Activated CD4-positive, alpha-beta T cell treated with anti-CD3 and anti-CD28 coated beads, Interleukin-2, amount 10 ng/mL, durations not matched to agents 7 days and 5 days (primary cell): ENCODE measurements at regions not wholly inside any gene's neighbourhood (a gene's known extent, or its start where the extent isn't known, plus 50 kb on each side); places are given as distances from the start of the nearest gene placed in this dataset.
"Not testable (repeated sequence)": the region's sequence is repeated elsewhere in the genome, so short reads cannot be mapped to it uniquely, and the experiment has no call there.

Source experiments
- CTCF ChIA-PET: fragments of 350-600 bp; sonication (Branson Sonifier 250); formaldehyde crosslinking; loops from one replicate; lab custom pipeline; 2021; ENCODE audit warnings: antibody characterized with exemption; lab: Charles Lee
- POLR2A ChIA-PET: fragments of 350-600 bp; sonication (Branson Sonifier 250); formaldehyde crosslinking; loops from one replicate; lab custom pipeline; 2021; ENCODE audit warnings: antibody characterized with exemption; lab: Charles Lee
- DNase-seq: peaks from one replicate; pipeline ENCODE4 v3.0.0-alpha.2; 2020
- H3K27ac Mint-ChIP-seq: one replicate; pipeline ENCODE4 v1.8.0; 2021; ENCODE audit warnings: mild to moderate bottlenecking, moderate library complexity, mixed read lengths
- H3K27me3 Mint-ChIP-seq: one replicate; pipeline ENCODE4 v1.8.0; 2021; ENCODE audit warnings: mixed read lengths
- H3K36me3 Mint-ChIP-seq: one replicate; pipeline ENCODE4 v1.8.0; 2021; ENCODE audit warnings: low read depth, mixed read lengths
- H3K4me1 Mint-ChIP-seq: one replicate; pipeline ENCODE4 v1.8.0; 2021; ENCODE audit warnings: mixed read lengths
- H3K4me3 Mint-ChIP-seq: one replicate; pipeline ENCODE4 v1.8.0; 2021; ENCODE audit warnings: mild to moderate bottlenecking, moderate library complexity, mixed read lengths
- H3K9me3 Mint-ChIP-seq: one replicate; pipeline ENCODE4 v1.8.0; 2021; ENCODE audit warnings: mixed read lengths

DNA sequence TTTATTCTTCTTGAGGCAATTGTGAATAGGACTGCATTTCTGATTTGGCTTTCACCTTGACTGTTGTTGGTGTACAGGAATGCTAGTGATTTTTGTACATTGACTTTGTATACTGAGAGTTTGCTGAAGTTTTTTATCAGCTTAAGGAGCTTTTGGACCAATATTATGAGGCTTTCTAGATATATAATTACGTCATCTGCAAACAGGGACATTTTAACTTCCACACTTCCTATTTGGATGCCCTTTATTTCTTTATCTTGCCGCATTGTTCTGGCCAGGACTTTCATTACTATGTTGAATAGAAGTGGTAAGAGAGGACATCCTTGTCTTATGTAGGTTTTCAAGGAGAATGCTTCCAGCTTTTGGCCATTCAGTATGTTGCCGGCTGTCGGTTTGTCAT lies 425.4 kb upstream of the CHAC2 start:
- H3K9me3 Mint-ChIP-seq: no peaks in the 10 kb centered on the region
- no peak overlapping the region for H3K4me3 Mint-ChIP-seq
- H3K4me1 Mint-ChIP-seq: no peaks in the 10 kb centered on the region
- no peak overlapping the region for H3K27ac Mint-ChIP-seq
- ChIA-PET CTCF (no interaction called here), POLR2A (no interaction called here)
- DNase-seq: no peak
- no peaks in the 10 kb centered on the region for H3K27me3 Mint-ChIP-seq
- no peaks in the 10 kb centered on the region for H3K36me3 Mint-ChIP-seq

GRCh38 chr2:53334610-53335009 lies 433.0 kb upstream of the CHAC2 start:
- H3K27me3 Mint-ChIP-seq: no peaks in the 10 kb centered on the region
- H3K4me3 Mint-ChIP-seq: no peak overlapping the region
- H3K27ac Mint-ChIP-seq: no peak overlapping the region
- DNase-seq: no peak
- CTCF ChIA-PET: no interaction called here
- POLR2A ChIA-PET: no interaction called here
- no peaks in the 10 kb centered on the region for H3K9me3 Mint-ChIP-seq
- no peaks in the 10 kb centered on the region for H3K4me1 Mint-ChIP-seq
- no peaks in the 10 kb centered on the region for H3K36me3 Mint-ChIP-seq

DNA sequence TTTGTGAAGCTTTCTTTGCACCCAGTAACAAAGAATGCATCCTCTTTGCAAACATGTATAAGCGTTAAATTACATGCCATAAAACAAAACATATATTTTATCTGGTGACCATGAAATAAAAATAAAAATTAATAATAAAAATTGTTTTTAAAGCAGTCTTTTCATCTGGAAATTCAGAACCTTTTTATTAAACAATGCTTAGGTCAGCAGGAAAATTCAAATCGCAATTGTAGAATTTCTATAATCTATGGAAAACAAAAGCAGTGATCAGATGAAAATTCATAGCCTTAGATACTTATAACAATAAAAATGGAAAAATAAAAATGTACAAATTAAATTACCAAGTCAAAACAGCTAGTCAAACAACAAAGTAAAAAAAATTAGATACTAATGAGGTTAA lies 435.9 kb upstream of the CHAC2 start:
- Mint-ChIP-seq H3K27me3 (no peaks in the 10 kb centered on the region), H3K27ac (no peak overlapping the region), H3K36me3 (no peaks in the 10 kb centered on the region), H3K4me3 (no peak overlapping the region), H3K4me1 (no peaks in the 10 kb centered on the region), H3K9me3 (no peaks in the 10 kb centered on the region)
- no peak for DNase-seq
- CTCF ChIA-PET: no interaction called here
- POLR2A ChIA-PET: no interaction called here

GRCh38 chr2:53317861-53318260 lies 449.7 kb upstream of the CHAC2 start:
- no peak overlapping the region for H3K27ac Mint-ChIP-seq
- no peaks in the 10 kb centered on the region for H3K27me3 Mint-ChIP-seq
- no peak overlapping the region for H3K4me3 Mint-ChIP-seq
- POLR2A ChIA-PET: no interaction called here
- DNase-seq: no peak
- no peaks in the 10 kb centered on the region for H3K4me1 Mint-ChIP-seq
- no peaks in the 10 kb centered on the region for H3K36me3 Mint-ChIP-seq
- CTCF ChIA-PET: no interaction called here
- no peaks in the 10 kb centered on the region for H3K9me3 Mint-ChIP-seq

DNA sequence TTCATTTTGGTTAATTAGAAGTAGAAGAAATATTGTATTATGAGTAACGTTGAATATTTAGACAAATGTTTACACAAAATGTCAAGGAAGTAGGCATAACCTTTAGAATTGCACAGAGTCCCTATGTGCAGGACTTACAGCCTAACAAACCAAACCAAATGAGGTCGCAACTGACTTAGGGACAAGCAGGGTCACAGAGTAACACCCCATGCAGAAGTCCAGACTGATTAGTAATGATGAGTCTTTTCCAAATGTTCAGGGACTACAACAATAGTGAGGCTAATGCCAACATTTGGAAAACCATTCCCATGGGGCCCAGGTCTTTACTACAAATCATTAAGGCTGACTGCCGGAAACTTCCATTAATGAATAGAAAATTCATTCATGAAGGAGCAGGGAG lies 452.5 kb upstream of the CHAC2 start:
- POLR2A ChIA-PET: no interaction called here
- no peaks in the 10 kb centered on the region for H3K36me3 Mint-ChIP-seq
- DNase-seq: no peak
- H3K27me3 Mint-ChIP-seq: no peaks in the 10 kb centered on the region
- no peaks in the 10 kb centered on the region for H3K4me1 Mint-ChIP-seq
- H3K27ac Mint-ChIP-seq: no peak overlapping the region
- CTCF ChIA-PET: no interaction called here
- no peak overlapping the region for H3K4me3 Mint-ChIP-seq
- no peaks in the 10 kb centered on the region for H3K9me3 Mint-ChIP-seq

GRCh38 chr2:53314718-53315117 lies 452.9 kb upstream of the CHAC2 start:
- Mint-ChIP-seq H3K4me1 (no peaks in the 10 kb centered on the region), H3K36me3 (no peaks in the 10 kb centered on the region), H3K27ac (no peak overlapping the region), H3K4me3 (no peak overlapping the region), H3K27me3 (no peaks in the 10 kb centered on the region), H3K9me3 (no peaks in the 10 kb centered on the region)
- no peak for DNase-seq
- POLR2A ChIA-PET: no interaction called here
- CTCF ChIA-PET: no interaction called here

DNA sequence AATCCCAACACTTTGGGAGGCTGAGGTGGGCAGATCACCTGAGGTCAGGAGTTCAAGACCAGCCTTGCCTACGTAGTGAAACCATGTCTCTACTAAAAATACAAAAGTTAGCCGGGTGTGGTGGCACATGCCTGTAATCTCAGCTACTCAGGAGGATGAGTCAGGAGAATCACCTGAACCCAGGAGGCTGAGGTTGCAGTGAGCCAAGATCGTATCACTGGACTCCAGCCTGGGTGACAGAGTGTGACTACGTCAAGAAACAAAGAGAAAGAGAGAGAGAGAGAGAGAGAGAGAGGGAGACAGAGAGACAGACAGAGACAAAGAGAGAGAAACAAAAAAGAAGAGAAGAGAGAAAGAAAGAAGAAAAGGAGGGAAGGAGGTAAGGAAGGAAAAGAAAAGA lies 454.0 kb upstream of the CHAC2 start:
- H3K4me1 Mint-ChIP-seq, CTCF ChIA-PET, H3K27me3 Mint-ChIP-seq: not testable (repeated sequence)

DNA sequence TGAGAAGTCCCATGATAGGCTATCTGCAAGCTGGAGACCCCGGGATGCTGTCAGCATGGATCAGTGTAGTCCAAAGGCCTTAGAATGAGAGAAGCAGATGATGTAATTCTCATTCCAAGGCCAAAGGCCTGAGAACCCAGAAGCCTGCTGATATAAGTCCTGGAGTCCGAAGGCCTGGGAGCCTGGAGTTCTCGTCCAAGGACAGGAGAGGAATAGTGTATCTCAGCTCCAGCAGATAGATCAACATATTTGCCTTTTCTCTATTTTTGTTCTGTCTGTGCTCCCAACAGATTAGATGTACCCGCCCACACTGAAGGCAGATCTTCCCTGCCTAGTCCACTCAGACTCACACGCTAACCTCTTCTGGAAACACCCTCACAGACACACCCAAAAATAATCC lies 454.9 kb upstream of the CHAC2 start:
- POLR2A ChIA-PET: no interaction called here
- Mint-ChIP-seq H3K27me3 (no peaks in the 10 kb centered on the region), H3K4me1 (no peaks in the 10 kb centered on the region), H3K9me3 (no peaks in the 10 kb centered on the region), H3K36me3 (no peaks in the 10 kb centered on the region), H3K4me3 (no peak overlapping the region), H3K27ac (no peak overlapping the region)
- no peak for DNase-seq
- CTCF ChIA-PET: no interaction called here

More for the DNA sequence above, 454.0 kb upstream of the CHAC2 start:
- H3K36me3 Mint-ChIP-seq, DNase-seq, POLR2A ChIA-PET, H3K4me3 Mint-ChIP-seq, H3K27ac Mint-ChIP-seq, H3K9me3 Mint-ChIP-seq: not testable (repeated sequence)

DNA sequence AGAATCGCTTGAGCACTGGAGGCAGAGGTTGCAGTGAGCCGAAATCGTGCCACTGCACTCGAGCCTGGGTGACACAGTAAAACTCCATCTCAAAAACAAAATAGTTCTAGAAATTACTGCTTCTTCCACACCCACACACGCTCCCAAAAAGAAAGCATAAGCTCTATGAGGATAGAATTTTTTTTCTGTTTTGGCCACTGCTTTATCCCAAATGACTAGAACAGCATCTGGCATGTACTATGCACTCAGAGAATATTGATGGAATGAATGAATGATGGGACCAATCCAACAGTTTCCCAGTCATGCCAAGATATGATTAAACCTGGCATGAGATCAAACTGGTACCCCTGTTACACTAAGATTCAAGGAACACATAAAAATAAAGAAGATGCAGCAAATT lies 455.4 kb upstream of the CHAC2 start:
- no peaks in the 10 kb centered on the region for H3K4me1 Mint-ChIP-seq
- no peak overlapping the region for H3K4me3 Mint-ChIP-seq
- no peak overlapping the region for H3K27ac Mint-ChIP-seq
- no peaks in the 10 kb centered on the region for H3K27me3 Mint-ChIP-seq
- ChIA-PET CTCF (no interaction called here), POLR2A (no interaction called here)
- H3K9me3 Mint-ChIP-seq: no peaks in the 10 kb centered on the region
- no peak for DNase-seq
- H3K36me3 Mint-ChIP-seq: no peaks in the 10 kb centered on the region

- H3K36me3 Mint-ChIP-seq: no peaks in the 10 kb centered on the region
- DNase-seq: no peak
- no peaks in the 10 kb centered on the region for H3K4me1 Mint-ChIP-seq
- no peak overlapping the region for H3K4me3 Mint-ChIP-seq
- H3K9me3 Mint-ChIP-seq: peaks cover 2% of the 10 kb centered on the region
- H3K27ac Mint-ChIP-seq: no peak overlapping the region
- POLR2A ChIA-PET: no interaction called here
- CTCF ChIA-PET: no interaction called here
- H3K27me3 Mint-ChIP-seq: no peaks in the 10 kb centered on the region
Observed at GRCh38 chr2:53303012-53303578, 464.5 kb upstream of the CHAC2 start.

DNA sequence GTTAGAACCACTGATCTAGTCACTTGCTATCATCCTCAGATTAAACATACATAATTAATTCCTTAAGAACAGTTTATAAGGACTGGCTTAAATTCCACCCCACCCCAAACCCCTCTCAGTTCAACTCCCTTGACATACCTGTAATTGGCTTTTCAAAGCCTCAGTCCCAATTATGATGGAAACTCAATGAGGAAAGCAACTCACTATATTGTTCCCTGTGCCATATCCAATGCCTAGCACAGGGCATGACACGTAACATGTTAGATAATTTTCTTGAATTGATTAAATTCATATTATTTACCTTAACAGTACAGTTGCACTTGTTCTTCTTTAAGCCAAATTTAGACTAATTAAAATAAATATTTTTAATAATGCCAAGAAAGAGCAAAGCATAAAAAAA lies 465.1 kb upstream of the CHAC2 start:
- no peak for DNase-seq
- CTCF ChIA-PET: no interaction called here
- no peak overlapping the region for H3K4me3 Mint-ChIP-seq
- no peak overlapping the region for H3K27ac Mint-ChIP-seq
- no peaks in the 10 kb centered on the region for H3K36me3 Mint-ChIP-seq
- no peaks in the 10 kb centered on the region for H3K4me1 Mint-ChIP-seq
- POLR2A ChIA-PET: no interaction called here
- H3K27me3 Mint-ChIP-seq: no peaks in the 10 kb centered on the region
- H3K9me3 Mint-ChIP-seq: peaks cover 2% of the 10 kb centered on the region

- POLR2A ChIA-PET: no interaction called here
Observed at GRCh38 chr2:53289309-53290006, 478.1 kb upstream of the CHAC2 start.

GRCh38 chr2:53286345-53286744 lies 481.3 kb upstream of the CHAC2 start:
- DNase-seq: no peak
- Mint-ChIP-seq H3K4me1 (no peaks in the 10 kb centered on the region), H3K27me3 (no peaks in the 10 kb centered on the region), H3K27ac (no peak overlapping the region), H3K9me3 (no peaks in the 10 kb centered on the region), H3K4me3 (no peak overlapping the region), H3K36me3 (no peaks in the 10 kb centered on the region)
- ChIA-PET CTCF (no interaction called here), POLR2A (no interaction called here)

More at GRCh38 chr2:53289309-53290006, 478.1 kb upstream of the CHAC2 start:
- DNase-seq: no peak
- no peaks in the 10 kb centered on the region for H3K4me1 Mint-ChIP-seq
- no peaks in the 10 kb centered on the region for H3K27me3 Mint-ChIP-seq
- CTCF ChIA-PET: no interaction called here
- H3K4me3 Mint-ChIP-seq: no peak overlapping the region
- no peaks in the 10 kb centered on the region for H3K36me3 Mint-ChIP-seq
- H3K27ac Mint-ChIP-seq: no peak overlapping the region
- H3K9me3 Mint-ChIP-seq: no peaks in the 10 kb centered on the region

DNA sequence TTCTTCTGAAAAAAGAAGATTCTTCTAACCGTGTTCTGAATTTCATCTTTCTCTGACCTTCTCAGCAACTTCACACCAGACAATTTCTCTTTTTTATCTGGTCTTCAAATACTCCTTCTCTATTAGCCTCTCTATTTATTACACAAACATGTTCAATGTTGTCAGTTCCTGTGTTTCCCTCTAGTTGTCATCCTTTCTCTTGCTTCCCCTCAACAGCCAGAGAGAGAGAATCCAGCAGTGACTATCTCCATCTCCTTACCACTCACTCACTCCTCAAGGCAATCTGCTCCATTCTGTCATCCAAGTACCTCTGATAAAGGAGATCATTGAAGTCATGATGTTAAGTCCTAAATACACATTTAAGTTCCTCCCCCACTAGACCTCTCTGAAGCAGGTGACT lies 491.9 kb upstream of the CHAC2 start:
- H3K4me3 Mint-ChIP-seq: no peak overlapping the region
- ChIA-PET CTCF (no interaction called here), POLR2A (no interaction called here)
- H3K36me3 Mint-ChIP-seq: no peaks in the 10 kb centered on the region
- no peaks in the 10 kb centered on the region for H3K9me3 Mint-ChIP-seq
- no peak for DNase-seq
- no peaks in the 10 kb centered on the region for H3K27me3 Mint-ChIP-seq
- no peaks in the 10 kb centered on the region for H3K4me1 Mint-ChIP-seq
- no peak overlapping the region for H3K27ac Mint-ChIP-seq
